ENCODE measurements at regions not wholly inside any gene's neighbourhood (a gene's known extent, or its start where the extent isn't known, plus 50 kb on each side); places are given as distances from the start of the nearest gene placed in this dataset.

DNA sequence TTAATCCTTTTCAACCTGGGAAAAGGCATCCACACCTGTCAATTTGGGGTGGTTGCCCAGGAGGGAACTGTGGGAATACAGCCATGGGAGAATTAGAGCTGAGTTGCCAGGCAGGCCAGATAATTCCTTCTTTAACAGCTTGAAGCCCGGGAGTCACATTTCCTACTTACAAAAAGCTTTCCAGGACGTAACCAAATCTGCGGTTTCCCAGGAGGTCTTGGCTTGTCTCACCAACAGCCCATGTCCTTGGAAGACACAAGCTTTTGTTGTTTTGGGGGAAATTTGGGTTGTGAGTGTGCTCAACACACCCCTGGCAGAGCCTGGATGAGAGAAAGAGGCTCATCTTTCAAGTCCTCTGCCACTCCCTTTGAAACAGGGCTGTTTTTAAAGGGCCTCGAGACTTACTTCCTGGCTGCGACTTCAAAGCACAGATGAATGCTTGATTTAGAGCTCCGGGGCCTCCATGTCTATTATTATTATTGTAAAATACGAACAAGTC is 465.9 kb upstream of the BTBD3 start:
- Histone ChIP-seq H3K27ac (peak overlapping the region; percentile 93), H3K4me3 (ENCODE audit: low read depth, low read length) (no peak overlapping the region), H3K36me3 (replicated peaks) (no peaks in the 10 kb centered on the region), H3K27me3 (replicated peaks) (no peaks in the 10 kb centered on the region)
- in situ Hi-C loops (cut with HindIII; ENCODE audit: low pct_ligation_motif_present, low sequenced_read_pairs): no loop called here
- DNase-seq: peak; percentile 27
- TF ChIP-seq, protein P1, sequence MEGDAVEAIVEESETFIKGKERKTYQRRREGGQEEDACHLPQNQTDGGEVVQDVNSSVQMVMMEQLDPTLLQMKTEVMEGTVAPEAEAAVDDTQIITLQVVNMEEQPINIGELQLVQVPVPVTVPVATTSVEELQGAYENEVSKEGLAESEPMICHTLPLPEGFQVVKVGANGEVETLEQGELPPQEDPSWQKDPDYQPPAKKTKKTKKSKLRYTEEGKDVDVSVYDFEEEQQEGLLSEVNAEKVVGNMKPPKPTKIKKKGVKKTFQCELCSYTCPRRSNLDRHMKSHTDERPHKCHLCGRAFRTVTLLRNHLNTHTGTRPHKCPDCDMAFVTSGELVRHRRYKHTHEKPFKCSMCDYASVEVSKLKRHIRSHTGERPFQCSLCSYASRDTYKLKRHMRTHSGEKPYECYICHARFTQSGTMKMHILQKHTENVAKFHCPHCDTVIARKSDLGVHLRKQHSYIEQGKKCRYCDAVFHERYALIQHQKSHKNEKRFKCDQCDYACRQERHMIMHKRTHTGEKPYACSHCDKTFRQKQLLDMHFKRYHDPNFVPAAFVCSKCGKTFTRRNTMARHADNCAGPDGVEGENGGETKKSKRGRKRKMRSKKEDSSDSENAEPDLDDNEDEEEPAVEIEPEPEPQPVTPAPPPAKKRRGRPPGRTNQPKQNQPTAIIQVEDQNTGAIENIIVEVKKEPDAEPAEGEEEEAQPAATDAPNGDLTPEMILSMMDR (IDR thresholded peaks at IDR 0.05; ENCODE audit: low read depth, low read length, missing control alignments): no peak

DNA sequence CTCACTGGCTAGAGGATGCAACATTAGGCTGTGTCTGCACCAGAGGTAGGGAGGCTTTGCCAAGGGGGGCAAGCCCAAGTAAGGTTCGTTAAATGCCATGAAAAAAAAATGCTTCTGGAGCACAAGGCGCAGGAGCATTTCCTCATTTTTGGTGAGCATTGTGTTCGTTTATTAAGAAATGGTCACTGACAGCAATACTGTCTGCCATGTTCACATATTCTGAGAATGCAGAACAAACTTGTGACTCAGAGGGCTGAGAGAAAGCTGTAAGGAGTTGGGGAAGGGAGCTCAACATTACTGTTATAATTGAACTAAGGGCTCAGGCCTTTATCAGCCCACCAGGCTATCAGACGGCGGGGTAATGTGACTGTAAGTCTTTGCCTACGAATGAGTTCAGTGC is 465.4 kb upstream of the BTBD3 start:
- TF ChIP-seq, protein P1 (IDR thresholded peaks at IDR 0.05; ENCODE audit: low read depth, low read length, missing control alignments): no peak
- H3K27me3 ChIP-seq (replicated peaks): no peaks in the 10 kb centered on the region
- no peak overlapping the region for H3K4me3 ChIP-seq (ENCODE audit: low read depth, low read length)
- no peaks in the 10 kb centered on the region for H3K36me3 ChIP-seq (replicated peaks)
- DNase-seq: peak; percentile 32
- in situ Hi-C loops (cut with HindIII; ENCODE audit: low pct_ligation_motif_present, low sequenced_read_pairs): no loop called here
- H3K27ac ChIP-seq: peak overlapping the region; percentile 93

DNA sequence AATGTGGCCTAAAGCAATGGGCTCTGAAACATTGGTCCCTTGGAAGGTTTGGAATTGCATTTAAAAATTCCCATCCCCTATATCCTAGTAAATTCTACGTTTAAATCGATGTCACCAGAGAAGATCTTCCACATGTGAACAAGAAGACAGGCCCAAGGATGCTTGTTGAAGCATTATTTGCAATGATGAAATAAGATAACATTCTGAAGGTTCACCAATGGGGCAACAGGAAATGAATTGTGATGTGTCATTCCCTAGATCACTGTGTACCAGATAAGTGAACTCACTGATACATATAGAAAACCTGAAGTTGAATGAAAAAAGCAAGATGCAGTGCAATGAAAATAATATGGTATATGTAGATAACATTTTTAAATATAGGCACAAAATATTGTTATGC is 464.3 kb upstream of the BTBD3 start:
- in situ Hi-C loops (cut with HindIII; ENCODE audit: low pct_ligation_motif_present, low sequenced_read_pairs): no loop called here
- DNase-seq: peak; percentile 89
- H3K27ac ChIP-seq: peak overlapping the region; percentile 93

DNA sequence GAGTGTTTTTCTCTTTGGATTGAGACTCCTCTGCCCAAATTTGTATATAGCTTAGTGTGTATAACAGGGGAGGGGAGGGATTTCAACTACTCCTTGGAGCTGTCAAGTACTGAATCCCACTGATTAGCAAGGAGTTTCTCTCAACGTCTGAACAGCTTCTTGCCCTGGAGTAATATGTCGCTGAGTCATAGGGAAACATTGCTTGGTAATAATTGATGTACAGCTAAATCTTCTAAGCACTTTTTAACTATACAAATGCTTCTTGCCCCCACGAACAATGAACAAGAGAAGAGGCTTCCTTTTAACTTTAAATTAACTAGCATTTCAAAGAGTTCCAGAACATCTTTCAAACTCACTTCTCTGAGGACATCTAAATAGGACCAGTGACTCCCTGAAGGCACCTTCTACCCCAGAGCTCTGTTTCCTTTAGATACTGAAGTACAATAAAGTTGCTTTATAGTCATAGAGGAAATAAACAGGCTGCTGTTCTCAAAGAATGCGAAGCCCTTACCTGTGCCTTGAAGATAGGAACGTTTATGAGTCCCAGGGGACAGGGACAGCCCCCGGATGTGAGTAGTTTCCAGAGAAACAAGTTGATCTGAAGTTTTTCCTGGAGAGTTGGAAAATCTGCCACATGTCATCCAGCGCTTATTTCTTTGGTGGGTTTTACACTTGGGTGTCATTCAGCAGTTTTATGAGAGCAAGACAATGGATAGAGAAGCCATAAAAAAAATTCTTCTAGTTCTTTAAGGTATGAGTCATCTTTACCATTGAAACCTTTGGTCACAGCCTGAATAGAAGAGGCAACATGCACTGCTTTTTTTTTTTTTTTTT is 462.5 kb upstream of the BTBD3 start:
- no peaks in the 10 kb centered on the region for H3K36me3 ChIP-seq (replicated peaks)
- H3K4me3 ChIP-seq (ENCODE audit: low read depth, low read length): no peak overlapping the region
- peak; percentile 79 for DNase-seq
- in situ Hi-C loops (cut with HindIII; ENCODE audit: low pct_ligation_motif_present, low sequenced_read_pairs): no loop called here
- H3K27me3 ChIP-seq (replicated peaks): no peaks in the 10 kb centered on the region
- peak overlapping the region; percentile 93 for H3K27ac ChIP-seq
- TF ChIP-seq, protein P1 (IDR thresholded peaks at IDR 0.05; ENCODE audit: low read depth, low read length, missing control alignments): no peak

More for the DNA sequence above, 464.3 kb upstream of the BTBD3 start:
- TF ChIP-seq, protein P1 (IDR thresholded peaks at IDR 0.05; ENCODE audit: low read depth, low read length, missing control alignments): no peak
- Histone ChIP-seq H3K36me3 (replicated peaks) (no peaks in the 10 kb centered on the region), H3K27me3 (replicated peaks) (no peaks in the 10 kb centered on the region), H3K4me3 (ENCODE audit: low read depth, low read length) (no peak overlapping the region)

DNA sequence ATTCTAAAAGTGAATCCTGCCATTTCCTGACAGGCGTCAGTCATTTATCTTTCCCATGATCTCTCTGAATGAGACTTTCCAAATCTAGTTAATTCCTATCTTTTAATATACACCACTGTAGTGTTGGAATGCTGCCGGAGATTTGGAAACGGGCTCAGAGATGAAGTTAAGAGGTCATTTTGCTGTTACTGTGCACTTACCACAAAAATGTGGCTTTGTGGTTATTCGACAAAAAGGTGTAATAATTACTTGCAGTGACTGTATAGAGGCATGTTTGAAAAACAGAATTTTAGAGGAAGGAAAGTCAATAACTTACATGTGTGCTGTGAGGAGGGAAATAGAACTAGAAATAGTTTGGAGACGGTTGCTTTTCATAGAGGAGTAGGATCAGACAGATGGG is 460.2 kb upstream of the BTBD3 start:
- TF ChIP-seq, protein P1 (IDR thresholded peaks at IDR 0.05; ENCODE audit: low read depth, low read length, missing control alignments): no peak
- Histone ChIP-seq H3K27ac (no peak overlapping the region), H3K36me3 (replicated peaks) (no peaks in the 10 kb centered on the region), H3K4me3 (ENCODE audit: low read depth, low read length) (no peak overlapping the region), H3K27me3 (replicated peaks) (no peaks in the 10 kb centered on the region)
- DNase-seq: peak; percentile 23
- in situ Hi-C loops (cut with HindIII; ENCODE audit: low pct_ligation_motif_present, low sequenced_read_pairs): no loop called here
